K562 (cell line): ENCODE measurements at regions not wholly inside any gene's neighbourhood (a gene's known extent, or its start where the extent isn't known, plus 50 kb on each side); places are given as distances from the start of the nearest gene placed in this dataset.

ENCODE experiments used
- CBFB ChIP-seq: sonication (generic); formaldehyde crosslinking; IDR thresholded peaks from 2 replicates; pipeline ENCODE4 v1.4.0; 2020; ENCODE audit warnings: mild to moderate bottlenecking, missing genetic modification reagents
- ELF1 ChIP-seq: fragments of 200-800 bp; sonication (Bioruptor generic); IDR thresholded peaks from 2 replicates; pipeline ENCODE4 v1.6.1; 2016; ENCODE audit warnings: missing genetic modification characterization, missing compliant biosample characterization
- ELF4 ChIP-seq: fragments of 450-650 bp; formaldehyde crosslinking; IDR thresholded peaks from 2 replicates; pipeline ENCODE4 v1.4.0; 2022; ENCODE audit warnings: missing genetic modification characterization
- ETV5 ChIP-seq: sonication (generic); formaldehyde crosslinking; IDR thresholded peaks from 2 replicates; pipeline ENCODE4 v1.4.0; 2020; ENCODE audit warnings: low read depth, mild to moderate bottlenecking, missing genetic modification reagents
- GABPA ChIP-seq: fragments of 200-800 bp; sonication (Bioruptor generic); conservative IDR thresholded peaks from 2 replicates; pipeline ENCODE4 v1.6.1; 2016; ENCODE audit warnings: low read depth, missing genetic modification characterization, missing compliant biosample characterization
- HBP1 ChIP-seq: fragments of 450-650 bp; formaldehyde crosslinking; IDR thresholded peaks from 2 replicates; pipeline ENCODE4 v1.4.0; 2022; ENCODE audit warnings: missing genetic modification characterization
- MCM5 ChIP-seq: fragments of 450-650 bp; IDR thresholded peaks from 2 replicates; pipeline ENCODE4 v1.6.1; 2016; ENCODE audit warnings: low read depth
- MEF2D ChIP-seq: conservative IDR thresholded peaks from 2 replicates; pipeline ENCODE4 v1.6.1; 2016; ENCODE audit warnings: low read depth, missing genetic modification characterization, missing compliant biosample characterization
- MYC ChIP-seq, 2 experiments: fragments of 250-450 bp in 1 of 2; sonication (Bioruptor Pico) in 1 of 2; IDR thresholded peaks; 2 replicates each; pipeline versions ENCODE4 v1.5.1 to v1.6.1; 2012 to 2021; ENCODE audit warnings: low read depth in 2 of 2, borderline replicate concordance in 1 of 2, improper control_type of control experiment in 1 of 2, low read length in 1 of 2, mild to moderate bottlenecking in 1 of 2, moderate library complexity in 1 of 2
- RFX7 ChIP-seq: fragments of 250-450 bp; sonication (Bioruptor Pico); IDR thresholded peaks from 2 replicates; pipeline ENCODE4 v1.5.1; 2021; ENCODE audit warnings: mild to moderate bottlenecking
- RHOXF2B ChIP-seq: fragments of 250-450 bp; sonication (Bioruptor Pico); conservative IDR thresholded peaks from 2 replicates; pipeline ENCODE4 v1.5.1; 2021
- SMARCA4 ChIP-seq: fragments of 450-650 bp; IDR thresholded peaks from 2 replicates; pipeline ENCODE4 v1.6.1; 2016
- TAF15 ChIP-seq: fragments of 200-400 bp; formaldehyde crosslinking; IDR thresholded peaks from 2 replicates; pipeline ENCODE4 v1.6.1; 2017; ENCODE audit warnings: mild to moderate bottlenecking, low read depth, low read length, moderate library complexity
- TCFL5 ChIP-seq: fragments of 250-450 bp; sonication (Bioruptor Pico); conservative IDR thresholded peaks from 2 replicates; pipeline ENCODE4 v1.6.1; 2021; ENCODE audit warnings: mild to moderate bottlenecking, moderate library complexity, matching md5 sums
- TEAD4 ChIP-seq, 2 experiments: sonication (generic) in 1 of 2; formaldehyde crosslinking in 1 of 2; IDR thresholded peaks; 2 replicates each; pipeline versions ENCODE4 v1.6.1 to v1.8.0; 2012 to 2022; ENCODE audit warnings: borderline replicate concordance in 1 of 2, inconsistent platforms in 1 of 2, low read length in 1 of 2, mild to moderate bottlenecking in 1 of 2, missing genetic modification reagents in 1 of 2
- UBTF ChIP-seq, 2 experiments: IDR thresholded peaks; 2 replicates each; pipeline ENCODE4 v1.6.1; 2012; ENCODE audit warnings: improper control_type of control experiment in 2 of 2, low read depth in 2 of 2, low read length in 2 of 2, borderline replicate concordance in 1 of 2
- ZNF398 ChIP-seq: fragments of 250-450 bp; sonication (Bioruptor Pico); IDR thresholded peaks from 2 replicates; pipeline ENCODE4 v1.8.0; 2021; ENCODE audit warnings: moderate library complexity, mild to moderate bottlenecking, inconsistent platforms
- ZNF583 ChIP-seq: fragments of 250-450 bp; sonication (Bioruptor Pico); IDR thresholded peaks from 2 replicates; pipeline ENCODE4 v1.4.0; 2020
- ZNF586 ChIP-seq: fragments of 450-650 bp; formaldehyde crosslinking; conservative IDR thresholded peaks from 2 replicates; pipeline ENCODE4 v1.4.0; 2020; ENCODE audit warnings: mild to moderate bottlenecking, moderate library complexity

DNA sequence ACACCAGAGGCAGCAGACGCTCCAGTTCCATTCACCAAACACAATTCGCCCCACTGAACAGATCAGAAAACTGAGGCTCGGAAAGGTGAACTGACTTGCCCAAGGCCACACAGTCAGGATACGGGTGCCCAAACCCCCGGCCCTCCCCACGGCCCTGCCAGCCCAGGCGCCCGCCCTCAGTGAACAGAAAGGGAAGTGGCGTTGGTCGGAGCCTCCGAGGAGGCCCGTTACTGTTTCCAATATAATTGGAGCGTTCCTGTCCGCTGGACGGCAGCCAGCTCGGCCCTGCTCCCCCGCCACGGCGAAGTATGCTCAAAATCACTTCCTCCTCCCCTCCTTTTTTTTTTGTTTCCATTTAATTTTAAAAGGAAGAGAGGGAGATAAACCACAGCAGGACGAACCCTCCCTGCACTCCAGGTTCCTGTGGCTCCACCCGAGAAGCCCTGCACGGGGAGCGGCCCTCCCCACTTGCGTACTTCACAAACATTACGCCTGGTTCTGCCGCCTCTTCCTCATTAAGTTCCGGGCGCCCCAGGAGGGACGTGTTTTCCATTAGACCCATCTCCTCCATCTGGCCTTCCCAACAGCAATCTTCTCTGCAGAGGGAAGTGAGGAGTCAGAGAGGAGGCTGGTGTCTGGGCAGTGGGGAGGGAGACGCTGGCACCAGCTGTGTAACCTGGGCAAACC lies 61.1 kb downstream of the NCOR2 start (continued):
- no peak for TF ChIP-seq MEF2D (tag)
- no peak for TF ChIP-seq MCM5
- no peak for TF ChIP-seq TAF15
- TF ChIP-seq HBP1 (CRISPR knock-in tag) = no peak
- TF ChIP-seq ZNF586 = no peak
- TF ChIP-seq ELF4 = no peak
- peak; percentile 25; the same call in 1 of the 2 replicates for TF ChIP-seq ETV5 (CRISPR knock-in tag)
- peak; percentile 56; the same call in 1 of the 2 replicates for TF ChIP-seq GABPA
- 0 out of 4 replicates have a peak, but pooled peaks of 1 of the 2 experiments have one; percentile 17 for TF ChIP-seq UBTF (IDR thresholded peaks at IDR 0.05; ENCODE audit: borderline replicate concordance in 1 of 2, low read depth in 2 of 2, low read length in 2 of 2)
- TF ChIP-seq RHOXF2B = no peak
- TF ChIP-seq ZNF398 (CRISPR knock-in tag) = no peak
- TF ChIP-seq ZNF583 (CRISPR knock-in tag) = no peak
- TF ChIP-seq RFX7 = no peak
- no peak for TF ChIP-seq SMARCA4
- no peak for TF ChIP-seq MYC (IDR thresholded peaks at IDR 0.05; ENCODE audit: low read depth, low read length)
- TF ChIP-seq MYC (CRISPR knock-in tag; IDR thresholded peaks at IDR 0.05; ENCODE audit: borderline replicate concordance, low read depth) = no peak
- TF ChIP-seq ELF1 (tag) = 0 out of 2 replicates have a peak, but pooled peaks have one; percentile 20
- TF ChIP-seq CBFB = no peak
- no peak for TF ChIP-seq TCFL5 (CRISPR knock-in tag)
- no peak for TF ChIP-seq TEAD4 (IDR thresholded peaks at IDR 0.05; ENCODE audit: low read length)
- TF ChIP-seq TEAD4 (CRISPR knock-in tag; IDR thresholded peaks at IDR 0.05; ENCODE audit: borderline replicate concordance) = no peak
